ENCODE measurements at regions not wholly inside any gene's neighbourhood (a gene's known extent, or its start where the extent isn't known, plus 50 kb on each side); places are given as distances from the start of the nearest gene placed in this dataset.

- TF ChIP-seq CTCF (IDR thresholded peaks at IDR 0.05; ENCODE audit: insufficient read depth, low read length, poor library complexity, severe bottlenecking) (no peak), EZH2phosphoT487 (conservative IDR thresholded peaks at IDR 0.05; ENCODE audit: low read length) (no peak)
Measured at GRCh38 chr18:75551071-75551470, 123.6 kb upstream of the SMIM21 start.
